ENCODE measurements at regions not wholly inside any gene's neighbourhood (a gene's known extent, or its start where the extent isn't known, plus 50 kb on each side); places are given as distances from the start of the nearest gene placed in this dataset.

DNA sequence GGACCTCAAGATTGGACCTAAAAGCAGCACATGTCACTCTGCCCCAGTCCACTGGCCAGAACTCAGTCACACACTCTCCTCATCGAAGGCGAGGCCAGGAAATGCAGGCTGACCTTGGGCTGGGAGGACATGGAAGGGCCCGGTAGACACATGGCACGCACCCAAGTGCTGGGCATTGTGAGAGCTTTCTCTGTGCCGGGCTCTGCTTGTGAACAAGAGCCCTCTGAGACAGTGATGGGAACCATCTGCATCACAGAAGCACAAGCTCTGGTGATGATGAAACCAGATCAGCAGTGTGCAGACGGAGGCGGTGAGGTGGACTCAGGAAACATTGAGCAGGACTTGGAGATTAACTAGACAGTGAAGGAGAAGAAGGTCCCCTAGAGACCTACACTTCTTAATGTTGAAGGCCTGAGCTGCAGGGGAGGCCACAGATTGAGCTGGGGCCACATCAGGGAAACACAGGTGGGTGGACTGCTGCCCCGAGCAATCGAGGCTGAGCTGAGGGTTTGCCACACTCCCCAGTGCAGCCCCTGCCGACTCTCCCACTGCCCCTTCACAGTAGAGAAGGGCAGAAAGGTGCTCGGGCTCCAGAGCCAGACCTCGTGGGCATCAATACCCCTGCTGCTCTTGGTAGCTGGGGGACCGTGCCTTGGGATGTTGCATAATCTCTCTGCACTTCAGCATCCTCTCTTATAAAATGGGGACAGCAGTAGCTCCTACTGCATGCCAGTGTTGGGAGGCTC, 1460.5 kb downstream of the TBC1D22A start:
- TF ChIP-seq, protein P1, sequence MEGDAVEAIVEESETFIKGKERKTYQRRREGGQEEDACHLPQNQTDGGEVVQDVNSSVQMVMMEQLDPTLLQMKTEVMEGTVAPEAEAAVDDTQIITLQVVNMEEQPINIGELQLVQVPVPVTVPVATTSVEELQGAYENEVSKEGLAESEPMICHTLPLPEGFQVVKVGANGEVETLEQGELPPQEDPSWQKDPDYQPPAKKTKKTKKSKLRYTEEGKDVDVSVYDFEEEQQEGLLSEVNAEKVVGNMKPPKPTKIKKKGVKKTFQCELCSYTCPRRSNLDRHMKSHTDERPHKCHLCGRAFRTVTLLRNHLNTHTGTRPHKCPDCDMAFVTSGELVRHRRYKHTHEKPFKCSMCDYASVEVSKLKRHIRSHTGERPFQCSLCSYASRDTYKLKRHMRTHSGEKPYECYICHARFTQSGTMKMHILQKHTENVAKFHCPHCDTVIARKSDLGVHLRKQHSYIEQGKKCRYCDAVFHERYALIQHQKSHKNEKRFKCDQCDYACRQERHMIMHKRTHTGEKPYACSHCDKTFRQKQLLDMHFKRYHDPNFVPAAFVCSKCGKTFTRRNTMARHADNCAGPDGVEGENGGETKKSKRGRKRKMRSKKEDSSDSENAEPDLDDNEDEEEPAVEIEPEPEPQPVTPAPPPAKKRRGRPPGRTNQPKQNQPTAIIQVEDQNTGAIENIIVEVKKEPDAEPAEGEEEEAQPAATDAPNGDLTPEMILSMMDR (IDR thresholded peaks at IDR 0.05): no peak
- no peak for TF ChIP-seq ZFX (IDR thresholded peaks at IDR 0.05; ENCODE audit: borderline replicate concordance)
